Calu3 (cell line): ENCODE measurements at regions not wholly inside any gene's neighbourhood (a gene's known extent, or its start where the extent isn't known, plus 50 kb on each side); places are given as distances from the start of the nearest gene placed in this dataset.

Experiments used
- BruUV-seq: library from RNA; stranded (reverse); fragments of 400-500 nt; replicated peaks from 2 replicates; lab custom pipeline; 2021; lab: Mats Ljungman, UMichigan
- CTCF ChIA-PET: fragments of 300-600 bp; sonication (Branson Sonifier 250); formaldehyde crosslinking; loops from one replicate; lab custom pipeline; 2022; ENCODE audit warnings: antibody characterized with exemption; lab: Charles Lee
- DNase-seq: peaks from one replicate; pipeline ENCODE4 v3.0.0; 2022
- H3K27ac Mint-ChIP-seq: one replicate; pipeline ENCODE4 v1.8.0; 2022; ENCODE audit warnings: mixed read lengths; ENCODE audit not compliant: unreplicated experiment
- H3K27me3 Mint-ChIP-seq: one replicate; pipeline ENCODE4 v1.8.0; 2022; ENCODE audit warnings: mixed read lengths; ENCODE audit not compliant: unreplicated experiment
- H3K36me3 Mint-ChIP-seq: one replicate; pipeline ENCODE4 v1.8.0; 2022; ENCODE audit warnings: mild to moderate bottlenecking, moderate library complexity, mixed read lengths; ENCODE audit not compliant: insufficient read depth, unreplicated experiment
- H3K4me1 Mint-ChIP-seq: one replicate; pipeline ENCODE4 v1.8.0; 2022; ENCODE audit warnings: mild to moderate bottlenecking, low read depth, mixed read lengths; ENCODE audit not compliant: unreplicated experiment
- H3K4me3 Mint-ChIP-seq: one replicate; pipeline ENCODE4 v1.8.0; 2022; ENCODE audit warnings: mild to moderate bottlenecking, low read depth, moderate library complexity, mixed read lengths; ENCODE audit not compliant: unreplicated experiment
- H3K9me3 Mint-ChIP-seq: one replicate; pipeline ENCODE4 v1.8.0; 2022; ENCODE audit warnings: low read depth, mixed read lengths; ENCODE audit not compliant: unreplicated experiment
- intact Hi-C: fragments of 100-400 bp; cut with micrococcal nuclease; formaldehyde crosslinking; loops from one replicate; pipeline ENCODE4 v1.10.0; 2022; ENCODE audit not compliant: unreplicated experiment
- TF ChIP-seq, protein P1 (sequence below): fragments of 200-600 bp; IDR thresholded peaks from one replicate; pipeline ENCODE4 v1.8.0; 2022; ENCODE audit warnings: antibody characterized with exemption; ENCODE audit not compliant: unreplicated experiment

- no TSS peak for BruUV-seq
- CTCF ChIA-PET: no interaction called here
Observed at GRCh38 chr10:80000541-80000940, 51.6 kb upstream of the SFTPD start.

More at GRCh38 chr10:80000541-80000940, 51.6 kb upstream of the SFTPD start:
- Mint-ChIP-seq H3K4me3 (no peak overlapping the region), H3K27ac (no peak overlapping the region), H3K9me3 (no peaks in the 10 kb centered on the region), H3K36me3 (no peaks in the 10 kb centered on the region), H3K27me3 (peaks cover 42% of the 10 kb centered on the region), H3K4me1 (no peaks in the 10 kb centered on the region)
- DNase-seq: no peak
- intact Hi-C loops: no loop called here
- TF ChIP-seq, protein P1, sequence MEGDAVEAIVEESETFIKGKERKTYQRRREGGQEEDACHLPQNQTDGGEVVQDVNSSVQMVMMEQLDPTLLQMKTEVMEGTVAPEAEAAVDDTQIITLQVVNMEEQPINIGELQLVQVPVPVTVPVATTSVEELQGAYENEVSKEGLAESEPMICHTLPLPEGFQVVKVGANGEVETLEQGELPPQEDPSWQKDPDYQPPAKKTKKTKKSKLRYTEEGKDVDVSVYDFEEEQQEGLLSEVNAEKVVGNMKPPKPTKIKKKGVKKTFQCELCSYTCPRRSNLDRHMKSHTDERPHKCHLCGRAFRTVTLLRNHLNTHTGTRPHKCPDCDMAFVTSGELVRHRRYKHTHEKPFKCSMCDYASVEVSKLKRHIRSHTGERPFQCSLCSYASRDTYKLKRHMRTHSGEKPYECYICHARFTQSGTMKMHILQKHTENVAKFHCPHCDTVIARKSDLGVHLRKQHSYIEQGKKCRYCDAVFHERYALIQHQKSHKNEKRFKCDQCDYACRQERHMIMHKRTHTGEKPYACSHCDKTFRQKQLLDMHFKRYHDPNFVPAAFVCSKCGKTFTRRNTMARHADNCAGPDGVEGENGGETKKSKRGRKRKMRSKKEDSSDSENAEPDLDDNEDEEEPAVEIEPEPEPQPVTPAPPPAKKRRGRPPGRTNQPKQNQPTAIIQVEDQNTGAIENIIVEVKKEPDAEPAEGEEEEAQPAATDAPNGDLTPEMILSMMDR: no peak
